Retinal pigment epithelial cell (primary cell): ENCODE measurements at regions not wholly inside any gene's neighbourhood (a gene's known extent, or its start where the extent isn't known, plus 50 kb on each side); places are given as distances from the start of the nearest gene placed in this dataset.

Experiments
- DNase-seq: peaks from one replicate; pipeline ENCODE4 v3.0.0-alpha.2; 2010; ENCODE audit warnings: low read depth
- H3K4me3 ChIP-seq: 2 replicates; pipeline ENCODE4 v1.5.1; 2011; ENCODE audit warnings: mild to moderate bottlenecking, low read length, control low read depth, moderate library complexity
- CTCF ChIP-seq: conservative IDR thresholded peaks from 2 replicates; pipeline ENCODE4 v1.5.1; 2011; ENCODE audit warnings: low read depth, low read length, control low read depth, inconsistent platforms

DNA sequence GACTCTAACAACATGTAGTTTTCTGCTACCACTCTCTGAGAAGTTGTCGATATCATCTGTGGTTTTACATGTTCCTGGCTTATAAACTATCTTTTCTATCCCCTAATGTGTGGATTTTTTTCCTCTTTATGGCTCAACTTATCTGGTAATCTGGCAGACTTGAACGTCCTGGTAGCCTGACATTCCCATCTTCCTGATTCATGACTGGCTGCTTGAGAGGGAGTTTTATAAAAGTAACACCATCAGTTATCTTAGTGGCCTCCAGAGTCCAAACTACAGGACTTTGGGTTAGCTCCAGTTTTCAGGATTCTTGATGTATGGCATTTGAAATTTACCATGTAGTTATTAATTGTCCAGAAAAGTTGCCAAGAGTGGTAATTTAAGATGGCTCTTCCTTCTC lies 174.0 kb upstream of the GULP1 start:
- no peak overlapping the region for H3K4me3 ChIP-seq
- DNase-seq, result no peak
- no peak for TF ChIP-seq CTCF

GRCh38 chr2:188118431-188118830 lies 173.2 kb upstream of the GULP1 start:
- no peak for TF ChIP-seq CTCF
- H3K4me3 ChIP-seq, result no peak overlapping the region
- DNase-seq, result no peak

GRCh38 chr2:188119112-188119838 lies 172.4 kb upstream of the GULP1 start:
- H3K4me3 ChIP-seq, result no peak overlapping the region
- TF ChIP-seq CTCF, result no peak
- DNase-seq, result no peak

GRCh38 chr2:188122985-188123384 lies 168.7 kb upstream of the GULP1 start:
- no peak for TF ChIP-seq CTCF
- H3K4me3 ChIP-seq, result no peak overlapping the region
- peak; percentile 9 for DNase-seq

GRCh38 chr2:188129677-188130076 lies 162.0 kb upstream of the GULP1 start:
- H3K4me3 ChIP-seq, result no peak overlapping the region
- TF ChIP-seq CTCF, result no peak
- DNase-seq, result no peak

GRCh38 chr2:188130317-188130716 lies 161.4 kb upstream of the GULP1 start:
- no peak for TF ChIP-seq CTCF
- no peak for DNase-seq
- H3K4me3 ChIP-seq, result no peak overlapping the region

DNA sequence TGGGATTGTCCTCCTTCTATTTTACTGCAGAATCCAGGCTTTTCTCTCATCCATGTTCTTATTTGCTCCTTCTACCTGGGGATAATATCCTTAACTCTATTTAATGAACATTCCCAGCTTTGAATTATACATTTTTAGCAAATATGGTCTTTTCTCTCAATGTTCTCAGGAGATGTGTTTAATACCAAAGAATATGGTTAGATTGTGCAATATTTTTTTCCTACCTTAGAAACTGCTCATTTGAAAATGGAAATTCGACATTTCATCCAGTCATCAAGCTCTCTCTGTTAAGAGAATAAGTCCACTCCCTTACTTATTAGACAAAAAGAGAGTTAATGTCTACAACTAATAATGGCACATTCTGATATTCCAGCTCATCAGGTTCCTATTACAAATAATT lies 160.4 kb upstream of the GULP1 start:
- TF ChIP-seq CTCF, result no peak
- H3K4me3 ChIP-seq, result no peak overlapping the region
- DNase-seq, result no peak
